GM18519 (cell line): ENCODE measurements at regions not wholly inside any gene's neighbourhood (a gene's known extent, or its start where the extent isn't known, plus 50 kb on each side); places are given as distances from the start of the nearest gene placed in this dataset.

Experiments used
- ATAC-seq: cut with Tn5 transposase; IDR thresholded peaks from one replicate; pipeline ENCODE4 v1.9.1; 2021; ENCODE audit warnings: mild to moderate bottlenecking, moderate library complexity; ENCODE audit not compliant: unreplicated experiment, low FRiP score

GRCh38 chr21:16389643-16390042, 659.9 kb downstream of the USP25 start:
- no peak for ATAC-seq

DNA sequence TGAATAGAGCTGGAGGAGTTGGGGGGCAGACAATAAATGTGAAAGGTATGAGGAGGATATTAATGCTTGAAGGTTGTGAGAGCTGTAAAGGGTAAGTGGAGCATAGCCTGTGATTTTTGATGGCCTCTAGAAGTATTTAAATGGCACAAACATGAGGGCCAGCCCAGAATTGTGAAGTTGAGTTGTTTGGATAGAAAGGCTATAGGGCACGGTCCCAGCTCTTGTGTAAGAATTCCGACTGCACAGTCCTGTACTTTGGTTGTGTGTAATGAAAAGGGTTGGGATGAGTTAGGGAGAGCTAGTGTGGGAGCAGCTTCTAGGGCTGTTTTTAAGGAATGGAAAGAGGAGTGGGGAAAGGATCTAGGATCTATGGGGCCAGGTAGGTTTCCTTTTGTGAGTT, 665.5 kb downstream of the USP25 start:
- no peak for ATAC-seq

DNA sequence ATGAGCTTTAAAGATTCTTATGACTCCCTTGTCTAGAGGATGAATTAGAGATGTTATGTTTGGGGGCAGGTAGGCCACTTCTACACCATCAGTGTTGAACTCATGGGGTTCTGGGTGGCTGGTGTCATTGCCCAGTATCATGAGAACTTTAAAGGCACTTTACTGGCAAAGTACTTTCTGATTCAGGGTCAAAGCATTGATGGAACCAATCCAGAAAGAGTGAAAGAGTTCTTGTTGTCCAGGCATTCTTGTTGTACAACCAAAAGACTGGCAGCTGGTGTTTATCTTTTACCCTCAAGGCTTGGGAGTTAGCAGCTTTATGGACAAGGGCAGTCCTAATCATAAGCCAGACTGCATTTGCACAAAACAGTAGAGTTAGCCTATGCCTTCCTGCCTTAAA, 673.0 kb downstream of the USP25 start:
- ATAC-seq, result no peak

GRCh38 chr21:16404776-16405175, 675.0 kb downstream of the USP25 start:
- ATAC-seq, result no peak

DNA sequence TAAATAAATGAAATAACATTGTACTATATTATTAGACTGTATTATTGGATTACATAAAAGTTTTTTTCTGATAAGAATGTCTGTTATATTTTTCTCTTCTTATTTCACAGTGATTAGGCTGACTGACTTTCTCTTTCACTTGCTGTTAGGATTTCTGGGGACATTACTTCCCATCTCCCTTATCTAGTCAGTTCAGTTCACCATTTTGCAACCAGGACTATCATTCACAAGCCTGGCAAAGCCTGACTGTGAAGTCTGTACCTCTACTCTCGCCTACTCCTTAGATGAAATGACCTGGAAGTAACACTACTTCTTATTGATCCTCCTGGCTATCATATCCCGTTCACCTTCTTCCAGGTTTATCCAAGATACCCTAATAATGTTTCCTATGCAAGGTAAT, 676.6 kb downstream of the USP25 start:
- no peak for ATAC-seq

DNA sequence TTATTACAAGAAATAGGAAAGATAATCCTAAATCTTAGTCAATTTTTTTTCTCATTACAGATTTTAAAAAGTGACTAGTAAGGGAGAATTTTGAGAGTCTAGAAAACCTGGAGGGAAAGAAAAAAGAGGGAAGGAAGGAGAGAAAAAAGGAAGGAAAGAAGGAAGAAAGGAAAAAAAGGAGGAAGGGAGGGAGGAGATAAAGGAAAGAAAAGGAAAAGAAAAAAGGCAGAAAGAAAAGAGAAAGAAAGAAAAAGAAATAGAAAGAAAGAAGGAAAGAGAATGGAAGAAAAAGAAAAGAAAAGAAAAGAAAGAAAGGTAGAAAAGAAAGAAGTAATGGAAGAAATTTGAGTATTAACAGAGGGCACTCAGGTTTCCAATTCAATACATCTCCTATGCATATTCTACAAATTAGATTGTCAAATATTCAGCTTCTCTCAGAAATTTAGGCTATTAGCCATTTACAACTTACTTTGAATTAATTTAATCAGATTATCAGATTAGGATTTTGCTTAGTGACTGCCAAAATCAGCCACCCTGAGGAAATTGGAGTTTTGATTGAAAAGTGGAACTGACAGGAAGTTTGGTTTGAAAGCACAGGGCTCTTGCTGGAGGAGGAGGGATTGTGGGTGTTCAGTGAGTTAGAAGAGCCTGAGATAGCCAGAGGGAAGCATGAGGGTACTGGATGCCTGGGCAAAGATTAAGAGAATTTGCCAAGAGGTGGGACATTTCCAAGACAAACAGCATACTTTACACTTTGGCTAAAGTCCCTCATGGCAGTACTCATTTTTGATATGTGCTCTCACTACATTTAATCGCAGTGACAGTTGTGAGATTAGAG, 677.8 kb downstream of the USP25 start:
- no peak for ATAC-seq

GRCh38 chr21:16408280-16408679, 678.5 kb downstream of the USP25 start:
- ATAC-seq, result no peak

GRCh38 chr21:16409352-16409751, 679.6 kb downstream of the USP25 start:
- no peak for ATAC-seq

DNA sequence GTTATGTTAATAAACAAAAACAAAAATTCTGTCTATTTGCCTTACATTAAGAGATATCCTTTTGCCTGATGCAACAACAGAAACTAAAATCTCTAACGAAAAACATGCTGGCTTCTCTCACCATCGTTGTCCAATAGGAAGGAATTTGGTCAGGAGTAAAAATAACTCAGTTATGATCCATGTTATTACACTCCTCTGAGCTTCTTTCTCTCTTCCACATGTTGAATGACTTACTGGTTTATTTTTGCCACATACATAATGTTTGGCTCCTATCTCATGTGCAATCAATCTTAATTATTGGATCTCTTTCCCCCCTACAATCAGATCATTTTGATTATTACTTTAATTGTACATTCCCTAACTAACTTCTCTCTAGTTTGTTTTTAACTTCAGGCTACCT, 688.4 kb downstream of the USP25 start:
- no peak for ATAC-seq

DNA sequence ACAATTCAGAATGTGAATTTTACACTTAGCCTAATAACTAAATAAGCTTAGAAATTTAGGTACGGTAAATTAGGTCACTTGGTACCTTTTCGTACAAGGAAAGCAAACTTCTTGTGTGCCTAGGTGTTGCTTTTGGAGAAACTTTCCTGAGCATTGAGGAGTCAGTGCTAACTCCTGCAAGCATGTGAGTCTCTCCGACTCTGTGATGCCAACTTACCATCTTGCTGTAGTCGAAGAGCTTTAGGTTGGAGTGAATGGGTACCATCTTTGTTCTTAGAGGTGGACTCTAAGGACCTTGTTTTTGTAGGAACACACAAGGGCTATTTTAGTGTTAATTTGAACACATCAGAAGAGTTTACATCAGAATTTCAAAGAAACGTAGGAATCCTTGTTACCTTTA, 688.9 kb downstream of the USP25 start:
- no peak for ATAC-seq

DNA sequence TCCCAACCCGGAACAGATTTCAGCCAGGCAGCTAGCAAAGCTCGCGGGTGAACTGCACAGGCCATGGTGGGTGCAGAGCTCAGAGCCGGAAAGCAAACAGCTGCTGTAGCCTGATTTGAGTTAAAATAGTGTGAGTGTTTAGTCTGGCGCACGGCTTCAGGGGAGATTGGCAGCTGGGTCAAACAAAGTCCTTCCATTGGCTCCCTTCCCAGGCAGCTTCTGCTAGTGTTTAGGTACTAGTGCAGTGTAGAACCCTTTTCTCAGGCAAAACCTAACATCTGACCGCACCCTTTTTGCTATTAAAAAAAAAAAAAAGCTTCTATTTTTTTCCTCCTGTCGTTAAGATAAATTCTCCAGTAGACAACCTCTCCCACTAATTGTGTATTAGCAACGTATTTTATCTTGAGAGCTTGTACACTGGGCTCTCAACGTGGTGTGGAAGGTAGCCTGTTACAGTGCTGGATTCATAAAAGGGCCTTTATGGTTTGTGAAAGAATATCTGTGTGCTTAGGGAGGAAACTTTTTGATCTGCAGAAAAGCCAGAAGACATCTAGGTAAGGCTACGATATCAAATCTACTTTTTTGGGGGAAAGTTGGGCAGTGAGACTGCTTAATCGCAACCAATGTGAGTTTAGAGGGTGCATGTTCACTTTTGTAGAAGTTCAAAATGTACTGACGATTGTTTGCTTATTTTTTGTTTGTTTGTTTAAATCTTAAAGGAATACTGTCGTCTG, 689.6 kb downstream of the USP25 start:
- no peak for ATAC-seq

GRCh38 chr21:16420031-16420724, 690.4 kb downstream of the USP25 start:
- no peak for ATAC-seq

DNA sequence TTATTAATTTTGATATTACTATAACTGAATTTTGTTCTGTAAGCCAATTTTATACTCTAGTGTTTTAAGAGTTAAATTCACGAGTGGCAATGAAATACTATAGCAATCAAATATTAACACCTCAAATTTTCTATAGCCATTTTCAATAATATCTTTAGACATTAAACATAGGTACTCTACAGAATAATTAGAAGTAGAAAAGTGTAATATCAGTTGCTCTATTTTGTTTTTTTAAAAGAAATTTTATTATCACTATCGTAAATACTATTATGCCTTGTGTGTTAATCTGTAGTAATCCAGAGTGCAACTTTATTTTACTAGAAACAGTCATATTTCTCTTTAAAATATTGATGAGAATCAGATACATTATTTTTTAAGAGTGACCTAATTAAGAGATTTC, 691.2 kb downstream of the USP25 start:
- no peak for ATAC-seq

DNA sequence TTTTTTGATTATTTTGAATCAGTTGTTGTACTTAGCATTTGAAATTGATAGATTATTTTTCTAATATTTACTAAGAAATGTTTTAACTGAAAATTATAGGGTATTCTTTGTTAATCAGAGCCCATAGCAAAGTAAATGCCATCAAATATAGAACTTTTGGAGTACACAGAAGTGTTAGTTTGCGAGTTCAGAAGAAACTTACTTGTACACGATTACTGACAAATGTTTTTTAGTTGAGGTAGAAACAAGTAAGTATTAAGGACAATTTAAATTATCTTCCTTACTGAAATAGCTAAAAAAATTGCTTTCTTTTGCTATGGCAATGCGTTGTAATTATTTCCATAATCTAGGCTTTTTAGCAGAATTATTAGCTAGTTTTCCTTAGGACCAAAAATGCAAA, 692.2 kb downstream of the USP25 start:
- ATAC-seq, result no peak

- ATAC-seq, result no peak
Measured at GRCh38 chr21:16422702-16423101, 692.9 kb downstream of the USP25 start.

GRCh38 chr21:16423921-16424320, 694.1 kb downstream of the USP25 start:
- ATAC-seq, result no peak

GRCh38 chr21:16424331-16424751, 694.6 kb downstream of the USP25 start:
- no peak for ATAC-seq

GRCh38 chr21:16425376-16425775, 695.6 kb downstream of the USP25 start:
- ATAC-seq, result no peak

DNA sequence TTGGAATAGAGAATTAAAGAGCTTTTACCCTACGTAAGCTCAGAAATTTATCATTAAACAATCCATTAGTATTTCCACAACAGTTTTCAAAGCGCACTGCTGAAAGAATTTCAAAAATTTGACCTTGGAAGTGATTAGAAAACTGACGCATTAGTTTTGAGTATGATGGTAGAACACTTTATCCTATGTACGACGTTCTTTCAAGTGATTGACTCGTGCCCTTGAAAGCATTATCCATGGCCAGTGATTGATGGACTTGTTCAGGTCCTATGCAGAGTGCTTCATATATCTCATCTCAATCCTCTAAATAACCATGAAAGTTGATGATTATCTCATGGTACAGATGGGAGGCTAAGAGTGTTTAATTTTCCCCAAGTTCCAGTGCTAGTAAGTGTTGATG, 697.2 kb downstream of the USP25 start:
- ATAC-seq, result no peak

GRCh38 chr21:16427587-16428087, 697.9 kb downstream of the USP25 start:
- ATAC-seq, result no peak

DNA sequence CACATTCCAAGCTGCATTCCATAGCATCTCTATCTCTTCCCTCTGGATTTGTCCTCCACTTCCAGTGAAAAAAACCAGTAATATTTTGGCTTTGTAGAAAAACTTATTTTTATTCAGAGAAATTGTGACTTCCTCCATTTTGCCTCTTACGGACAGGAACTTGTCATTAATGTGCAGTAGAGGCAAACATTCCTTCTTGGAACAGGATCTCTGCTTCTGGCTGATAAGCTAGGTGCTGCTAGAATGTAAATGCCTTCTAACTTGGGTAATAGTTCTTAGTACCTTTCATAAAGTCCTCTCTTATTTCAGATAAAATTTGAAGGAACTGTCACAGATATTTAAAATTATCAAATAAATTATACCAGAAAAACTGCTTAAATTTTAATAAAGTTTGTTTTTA, 707.8 kb downstream of the USP25 start:
- ATAC-seq, result no peak
